HCEC 1CT (cell line): ENCODE measurements at regions not wholly inside any gene's neighbourhood (a gene's known extent, or its start where the extent isn't known, plus 50 kb on each side); places are given as distances from the start of the nearest gene placed in this dataset.
A peak's percentile ranks its signal among the peaks of the same experiment; 100 is the strongest.

Experiments
- DNase-seq: peaks from one replicate; pipeline ENCODE4 v3.0.0-alpha.2; 2017

DNA sequence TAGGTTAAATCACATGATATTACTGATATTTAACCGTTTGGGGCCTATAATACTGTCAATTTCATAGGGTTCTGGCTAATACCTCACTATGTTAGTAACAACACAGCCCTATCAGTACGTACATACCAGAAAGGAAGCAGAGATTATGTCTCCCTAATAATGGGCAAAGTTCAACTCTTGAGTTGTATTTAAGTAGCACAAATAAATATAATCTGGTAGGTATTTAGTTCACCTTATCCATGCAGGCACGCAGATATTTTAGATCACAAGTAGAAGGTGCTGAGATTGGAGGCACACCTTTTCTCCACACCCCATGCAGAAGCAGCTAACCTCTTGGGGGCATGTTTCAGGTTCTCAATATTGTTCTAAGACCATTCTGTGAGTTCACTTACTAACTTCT, 118.9 kb downstream of the IRS1 start:
- DNase-seq, result no peak

DNA sequence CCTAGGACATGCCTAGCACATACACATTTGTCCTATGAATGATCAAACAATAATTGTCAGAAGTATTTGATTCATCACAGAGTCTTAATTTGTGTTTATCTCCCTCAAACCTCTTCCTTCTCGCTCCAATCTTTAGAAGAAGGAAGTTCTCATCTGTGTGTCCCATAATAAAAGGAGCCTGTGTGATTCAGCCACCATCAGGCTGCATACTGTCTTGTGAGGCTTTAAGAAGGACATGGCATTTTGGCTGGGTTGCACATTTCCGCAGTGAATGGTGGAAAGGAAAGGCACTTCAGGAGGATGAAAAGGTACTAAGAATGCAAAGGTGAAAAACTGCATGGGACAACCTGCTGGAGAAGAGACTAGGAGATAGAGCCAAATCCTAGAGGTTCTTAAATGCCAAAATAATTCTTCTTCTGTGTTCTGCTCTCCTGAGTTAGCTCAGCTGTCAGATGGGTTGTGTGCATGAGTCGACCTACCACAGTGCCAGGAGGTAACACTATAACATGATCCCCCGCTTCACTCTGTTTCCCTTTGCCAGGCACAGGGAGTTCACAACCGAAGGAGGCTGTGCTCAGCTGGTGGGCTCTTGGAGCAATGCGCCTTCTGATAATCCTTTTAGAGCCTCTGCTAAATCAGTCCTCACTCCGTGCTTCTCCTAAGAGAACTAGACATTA, 120.1 kb downstream of the IRS1 start:
- no peak for DNase-seq

DNA sequence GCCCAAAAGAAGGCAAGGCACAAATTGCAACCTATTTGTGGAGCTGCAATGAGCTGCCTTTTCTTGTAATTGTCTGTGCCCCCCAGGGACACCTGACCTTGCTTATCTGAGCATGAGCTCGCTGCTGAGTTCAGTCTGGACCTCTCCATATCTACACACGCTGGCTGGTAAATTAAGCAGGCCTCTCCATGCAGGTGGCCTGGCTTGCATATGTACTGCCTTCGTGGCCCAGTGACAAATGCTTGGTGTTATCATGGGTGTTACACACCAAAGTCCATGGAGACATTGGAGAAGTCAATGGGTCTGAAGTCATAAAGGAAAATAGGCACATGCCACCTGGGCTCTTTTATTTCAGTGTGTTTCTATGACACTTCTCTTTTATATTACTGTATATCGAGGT, 121.2 kb downstream of the IRS1 start:
- no peak for DNase-seq

DNA sequence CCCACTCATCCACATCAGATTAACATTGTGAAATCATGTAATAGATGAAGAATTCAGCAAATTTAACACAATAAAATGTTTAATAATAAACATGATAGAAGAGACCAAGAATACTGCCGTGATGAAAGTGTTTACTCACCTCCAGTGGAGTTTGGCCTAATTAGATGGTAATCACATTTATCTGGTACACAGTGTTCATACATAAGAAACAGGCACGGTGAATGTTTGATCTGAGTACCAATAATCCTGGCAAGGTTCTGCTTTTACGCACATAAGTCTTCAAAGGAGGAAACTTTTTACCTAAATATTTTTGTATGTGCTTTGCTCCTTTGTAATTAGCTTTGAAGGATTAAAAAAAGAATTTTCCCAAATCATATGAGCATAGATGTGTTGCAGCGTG, 122.5 kb downstream of the IRS1 start:
- no peak for DNase-seq

DNA sequence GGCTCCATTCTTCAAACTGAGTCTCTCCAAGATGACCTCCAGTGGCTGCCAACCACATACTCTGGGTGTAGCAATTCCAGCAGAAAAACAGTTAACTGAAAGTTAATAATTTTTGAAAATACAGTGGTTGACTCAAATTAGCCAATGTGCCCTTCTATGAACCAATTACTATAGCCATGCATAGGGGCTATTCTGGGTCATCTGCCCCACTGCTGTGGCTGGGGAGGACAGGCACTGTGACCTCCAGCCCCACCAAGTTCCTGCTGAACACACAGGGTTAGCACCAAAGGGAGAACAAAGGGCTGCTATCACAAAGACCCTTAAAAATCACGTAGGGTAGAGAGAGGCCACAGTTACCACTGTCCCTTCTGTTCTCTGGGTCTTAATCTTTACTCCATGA, 123.0 kb downstream of the IRS1 start:
- DNase-seq, result no peak

DNA sequence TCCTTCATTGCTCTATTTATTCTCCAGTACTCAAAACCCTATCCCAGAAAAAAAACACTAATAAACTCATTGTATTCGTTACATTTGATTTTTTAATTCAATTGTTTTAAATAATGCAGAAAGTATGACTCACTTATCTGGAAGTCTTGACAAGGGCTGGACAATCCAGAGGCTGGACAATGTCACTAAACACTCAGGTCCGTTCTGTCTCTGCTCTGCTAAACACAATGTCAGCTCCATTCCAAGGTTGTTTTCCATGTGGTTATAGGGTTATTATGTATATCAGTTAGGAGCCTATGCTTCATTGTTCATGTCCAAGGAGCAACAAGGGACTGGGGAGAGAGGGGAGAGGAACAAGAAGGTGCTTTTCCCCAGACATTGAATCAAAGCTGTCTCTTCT, 125.5 kb downstream of the IRS1 start:
- no peak for DNase-seq

DNA sequence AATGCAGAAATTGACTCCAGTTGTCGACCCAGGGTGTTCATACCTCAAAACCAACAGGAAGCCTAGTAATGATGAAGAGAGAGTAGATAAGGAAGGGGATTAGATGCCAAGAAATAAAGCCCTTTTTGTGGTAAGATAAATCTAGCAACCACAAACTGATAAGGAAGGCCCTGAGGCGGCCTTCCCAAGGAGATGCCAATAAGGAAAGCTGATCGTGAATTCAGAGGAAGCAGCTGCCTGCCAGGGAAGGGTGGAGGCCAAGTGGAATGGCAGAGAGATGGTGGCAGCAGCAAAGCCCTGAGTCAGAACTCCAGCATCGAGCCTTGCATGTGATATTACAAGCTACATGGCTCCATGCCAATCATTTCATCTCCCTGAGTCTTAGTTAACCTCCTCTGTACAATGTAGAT, 126.3 kb downstream of the IRS1 start:
- DNase-seq, result peak; percentile 77

DNA sequence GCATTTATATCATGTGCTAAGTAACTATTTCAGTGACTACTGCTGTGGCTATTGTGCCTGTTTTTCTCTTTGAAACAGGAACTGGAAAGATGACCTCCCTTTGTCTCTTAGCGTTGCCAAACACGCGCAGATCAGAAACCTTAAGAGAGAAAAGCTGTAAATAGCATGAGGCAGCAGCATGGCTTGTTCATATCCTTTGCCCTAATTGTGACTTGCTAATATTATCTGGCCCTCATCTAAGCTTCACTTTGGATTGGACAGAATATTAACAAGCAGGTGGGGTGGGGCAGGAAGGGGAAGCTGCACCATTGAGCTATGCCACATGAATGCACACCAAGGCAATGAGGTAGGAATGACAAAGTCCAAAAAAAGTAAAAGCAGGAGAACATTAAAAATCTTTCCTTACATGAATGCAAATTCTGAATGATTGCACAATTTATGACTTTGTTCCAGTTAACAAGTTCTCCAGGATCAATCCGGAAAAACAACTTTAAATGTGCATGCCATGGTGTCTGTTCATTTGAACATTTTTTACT, 128.4 kb downstream of the IRS1 start:
- no peak for DNase-seq

DNA sequence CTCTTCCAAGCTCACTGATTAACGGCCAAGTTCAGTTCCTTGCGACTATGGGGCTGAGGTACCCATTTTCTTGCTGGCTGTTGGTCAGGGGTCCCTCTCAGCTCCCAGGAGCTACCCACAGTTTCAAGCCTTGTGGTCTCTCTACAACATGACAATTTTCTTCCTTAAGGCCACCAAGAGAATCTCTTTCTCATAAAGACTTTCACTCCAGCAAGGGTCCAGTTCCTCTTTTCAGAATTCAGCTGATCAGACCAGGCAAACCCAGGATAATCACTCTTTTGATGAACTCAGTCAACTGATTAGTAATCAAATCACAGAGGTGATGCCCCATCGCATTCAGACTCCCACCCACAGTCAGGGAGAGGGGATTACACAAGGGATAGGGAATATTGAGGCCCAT, 129.7 kb downstream of the IRS1 start:
- no peak for DNase-seq

DNA sequence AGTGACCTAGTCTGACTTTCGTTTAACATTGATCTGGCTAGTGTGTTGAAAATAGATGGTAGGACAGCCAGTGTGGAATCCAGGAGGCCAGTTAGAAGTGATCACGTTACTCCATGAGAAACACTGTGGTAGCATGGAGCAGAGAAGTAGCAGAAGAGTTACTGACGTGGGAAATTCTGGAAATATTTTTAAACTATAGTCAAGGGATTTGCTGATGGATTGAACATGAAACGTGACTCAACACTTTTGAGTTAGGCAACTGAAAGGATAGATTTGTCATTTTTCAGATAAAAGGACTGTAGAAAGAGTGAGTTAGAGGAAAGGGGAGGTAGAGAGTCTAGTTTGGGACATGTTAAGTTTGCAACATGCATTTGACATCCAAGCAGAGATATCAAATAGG, 130.4 kb downstream of the IRS1 start:
- DNase-seq, result no peak

DNA sequence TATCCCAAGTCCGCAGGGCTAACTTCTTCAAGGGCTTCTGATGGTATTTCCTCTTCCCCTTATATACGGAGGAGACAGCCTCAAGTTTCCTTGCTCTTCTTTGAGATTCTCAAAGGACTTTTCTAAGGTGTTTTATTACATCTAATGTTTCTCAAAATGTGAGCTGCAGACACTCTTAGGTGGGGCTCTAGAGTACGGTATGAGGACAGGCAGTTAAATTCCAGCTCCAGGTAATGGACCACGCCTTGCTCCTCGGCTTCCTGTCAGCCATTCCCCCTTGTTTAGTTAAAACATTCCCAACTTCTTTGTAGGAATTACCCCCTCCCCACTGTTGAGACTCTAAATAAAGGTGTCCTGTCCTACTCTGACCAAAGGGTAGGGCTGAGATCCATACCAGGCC, 131.9 kb downstream of the IRS1 start:
- no peak for DNase-seq

DNA sequence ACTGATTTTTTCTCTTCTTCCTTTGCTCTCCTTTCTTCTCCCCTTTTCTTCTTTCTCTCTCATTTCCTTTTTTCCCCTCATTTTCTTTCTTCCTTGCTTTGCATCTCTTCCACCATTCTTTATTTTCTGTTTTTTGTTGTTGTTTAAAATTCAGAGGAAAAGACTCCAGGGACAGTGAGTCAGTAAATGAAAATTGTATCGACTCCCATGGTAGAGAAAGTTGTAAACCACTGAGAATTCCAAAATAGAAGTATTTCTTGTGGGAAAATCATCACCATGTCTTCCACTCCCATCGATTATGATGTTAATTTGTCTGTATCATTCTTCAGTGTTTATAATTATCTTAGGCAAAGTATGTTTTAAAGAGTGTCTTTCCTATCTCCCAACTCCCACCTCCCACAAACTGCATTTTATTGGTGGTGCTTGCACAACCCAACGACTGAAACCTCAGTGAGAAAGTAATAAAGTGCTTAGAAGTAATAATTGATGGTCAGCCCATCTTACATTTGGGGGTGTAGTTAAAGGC, 134.3 kb downstream of the IRS1 start:
- DNase-seq, result no peak

DNA sequence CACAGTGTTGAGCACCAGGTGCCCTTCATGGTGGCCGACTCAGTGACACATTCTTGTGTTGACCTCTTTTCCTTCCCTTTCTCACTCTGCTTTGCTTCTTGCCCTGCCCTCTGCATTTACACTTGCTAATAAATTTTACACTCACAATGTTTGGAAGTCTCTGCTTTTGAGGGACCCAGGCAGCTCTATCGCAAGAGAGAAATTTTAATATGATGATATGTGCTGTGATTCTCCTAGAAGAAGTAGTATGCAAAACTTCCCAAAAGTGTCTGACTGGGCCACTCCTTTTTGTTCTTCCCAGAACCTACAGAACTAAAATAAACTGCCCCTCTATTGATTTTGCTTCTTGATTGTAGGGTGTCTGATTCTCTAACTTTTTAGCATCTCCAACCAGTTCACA, 135.0 kb downstream of the IRS1 start:
- no peak for DNase-seq

DNA sequence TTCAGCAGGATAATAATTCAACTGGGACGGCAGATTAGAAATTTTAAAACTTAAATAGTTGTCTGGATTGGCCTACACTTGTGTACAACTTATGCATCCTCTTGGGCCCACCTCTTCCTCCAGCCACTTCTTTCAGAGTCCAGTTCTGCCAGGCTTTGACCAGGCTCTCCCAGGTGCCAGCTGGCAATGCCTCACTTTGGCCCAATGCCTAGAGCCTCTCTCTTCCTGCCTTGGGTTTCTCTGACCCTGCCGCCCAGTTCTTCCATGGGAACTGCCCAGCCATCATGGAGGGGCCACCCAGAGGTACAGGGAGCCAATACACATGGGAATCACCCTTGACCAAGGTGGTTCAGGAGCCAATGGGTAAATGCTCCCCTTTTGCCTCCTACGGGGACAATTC, 135.5 kb downstream of the IRS1 start:
- DNase-seq, result no peak

DNA sequence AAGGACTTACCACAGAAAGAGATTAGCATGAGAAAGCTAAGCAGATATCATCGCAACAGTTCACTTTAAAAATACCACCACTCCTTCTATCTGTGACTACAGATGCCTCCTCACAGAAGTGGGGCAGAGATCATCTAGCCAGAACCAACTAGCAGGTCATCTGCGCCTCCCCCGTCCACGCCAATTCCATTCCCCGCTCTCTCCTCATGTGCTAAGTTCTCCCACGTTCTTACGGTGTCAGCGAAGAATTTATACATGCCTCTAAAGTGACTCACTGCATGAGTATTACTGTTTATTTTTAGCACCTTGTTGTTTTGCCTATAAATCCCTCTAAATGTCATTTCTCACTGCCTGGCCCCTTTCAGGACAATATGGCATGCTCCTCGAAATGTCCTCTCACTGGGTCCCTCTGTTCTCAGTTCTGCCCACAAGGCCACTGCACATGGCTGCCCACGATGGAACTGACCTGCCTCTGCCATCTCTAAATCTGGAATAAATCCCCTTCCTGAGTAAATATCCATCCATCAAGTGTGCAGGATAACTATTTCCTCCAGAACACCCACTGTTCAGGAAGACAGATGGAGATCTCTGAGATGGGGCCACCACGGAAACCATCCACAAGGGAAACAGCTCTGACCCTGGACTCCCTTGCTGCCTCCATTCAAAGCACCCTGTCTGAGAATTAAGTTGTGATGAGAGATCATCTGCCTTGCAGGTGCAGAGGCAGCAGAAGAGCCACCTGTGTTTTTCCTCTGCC, 137.7 kb downstream of the IRS1 start:
- peak; percentile 99 for DNase-seq

DNA sequence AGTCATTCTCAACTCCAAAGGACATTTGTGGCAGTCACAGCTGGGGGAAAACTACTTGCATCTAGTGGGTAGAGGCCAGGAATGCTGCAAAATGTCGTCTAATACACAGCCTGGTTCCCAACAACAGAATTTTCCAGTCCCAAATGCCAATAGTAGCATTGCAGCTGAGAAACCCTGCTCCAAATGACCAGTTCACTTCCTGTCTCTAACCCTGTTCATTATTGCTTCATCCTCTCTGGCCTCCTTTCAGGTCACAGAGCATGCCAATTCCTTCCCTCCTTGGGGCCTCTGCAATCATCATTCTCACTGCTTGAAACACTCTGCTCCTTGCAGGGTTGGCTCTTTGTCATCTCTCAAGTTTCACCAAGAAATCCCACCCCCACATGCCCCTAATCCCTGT, 139.1 kb downstream of the IRS1 start:
- DNase-seq, result peak; percentile 95

DNA sequence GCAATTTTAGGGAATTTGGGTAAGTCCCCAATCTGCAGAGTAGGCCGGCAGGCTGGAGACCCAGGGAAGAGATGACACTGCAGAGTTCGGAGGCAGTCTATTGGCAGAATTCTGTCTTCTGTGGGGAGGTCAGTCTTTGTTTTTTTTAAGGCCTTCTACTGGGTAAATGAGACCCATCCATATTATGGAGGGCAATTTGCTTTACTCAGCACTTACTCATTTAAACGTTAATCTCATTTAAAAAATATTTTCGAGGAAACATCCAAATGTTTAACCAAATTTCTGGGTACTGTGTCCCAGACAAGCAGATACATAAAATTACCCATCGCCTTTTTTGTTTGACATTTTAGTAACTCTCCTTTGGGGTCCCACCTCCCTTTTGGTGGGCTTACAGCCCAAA, 139.5 kb downstream of the IRS1 start:
- DNase-seq, result no peak

DNA sequence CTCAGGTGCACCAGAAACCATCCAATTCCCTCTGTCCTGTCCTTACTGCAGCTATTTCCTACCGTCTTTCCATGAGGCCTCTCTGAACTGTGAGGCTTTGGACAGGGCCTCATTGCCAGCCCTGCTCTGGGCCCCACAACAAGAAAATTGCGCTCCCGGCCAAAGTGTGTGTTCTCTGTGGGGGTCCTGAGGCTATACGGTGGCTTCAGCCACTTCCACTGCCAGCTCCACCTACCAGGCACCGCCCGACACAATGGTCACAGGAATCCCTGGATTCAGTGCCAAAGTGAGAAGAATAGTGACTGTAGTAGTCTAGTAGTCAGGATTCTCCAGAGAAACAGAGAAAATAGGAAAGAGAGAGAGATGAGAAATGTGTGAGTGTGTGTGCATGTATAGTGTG, 140.2 kb downstream of the IRS1 start:
- no peak for DNase-seq

DNA sequence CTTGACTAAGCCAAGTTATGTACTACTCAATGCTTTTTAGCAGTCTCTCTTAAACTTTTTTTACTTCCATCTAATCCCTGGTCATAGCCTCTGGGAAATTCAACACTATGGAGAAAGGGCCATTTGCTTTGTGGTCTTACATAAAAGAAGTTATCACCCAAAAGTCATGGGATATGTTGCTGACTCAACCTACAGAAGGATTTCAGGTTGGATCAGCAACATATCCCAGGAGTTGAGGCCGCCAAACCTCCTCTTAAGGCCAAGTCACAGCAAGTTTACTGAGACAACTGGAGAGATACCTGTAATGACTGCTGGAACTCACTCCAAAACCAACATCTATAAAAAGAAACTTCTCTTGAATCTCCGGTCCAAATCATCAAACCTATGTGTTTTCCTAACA, 141.1 kb downstream of the IRS1 start:
- DNase-seq, result no peak

DNA sequence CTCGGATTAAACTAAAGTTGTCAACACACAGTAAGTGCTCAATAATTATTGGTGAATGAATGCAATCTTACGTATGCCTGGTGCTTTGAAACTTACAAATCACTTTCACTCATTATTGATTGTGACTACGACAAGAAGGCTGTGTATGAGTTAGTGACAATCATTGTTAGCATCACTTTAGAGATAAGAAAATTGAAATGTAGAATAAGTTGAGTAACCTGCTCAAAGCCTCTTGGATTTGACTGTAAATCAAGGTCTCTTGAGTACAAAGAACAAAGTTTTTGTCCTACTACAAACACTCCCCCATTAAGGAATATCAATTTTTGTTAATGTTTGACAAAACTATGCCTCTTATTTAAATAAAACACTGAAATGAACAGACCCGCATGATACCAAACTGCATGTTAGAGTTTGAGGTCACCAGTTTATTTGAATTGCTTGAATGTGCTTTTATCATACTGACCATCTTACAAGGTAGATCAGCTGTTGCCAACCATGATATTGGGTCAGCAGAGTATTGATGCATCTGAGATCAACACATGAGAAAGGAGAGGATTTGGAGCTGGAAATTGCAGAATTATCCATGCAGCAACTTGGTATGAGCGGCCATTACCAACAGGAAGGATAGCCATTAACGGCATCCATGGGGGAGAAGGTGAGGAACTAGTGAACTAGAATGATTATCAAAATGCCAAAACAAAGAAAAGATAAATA, 142.1 kb downstream of the IRS1 start:
- DNase-seq, result no peak

DNA sequence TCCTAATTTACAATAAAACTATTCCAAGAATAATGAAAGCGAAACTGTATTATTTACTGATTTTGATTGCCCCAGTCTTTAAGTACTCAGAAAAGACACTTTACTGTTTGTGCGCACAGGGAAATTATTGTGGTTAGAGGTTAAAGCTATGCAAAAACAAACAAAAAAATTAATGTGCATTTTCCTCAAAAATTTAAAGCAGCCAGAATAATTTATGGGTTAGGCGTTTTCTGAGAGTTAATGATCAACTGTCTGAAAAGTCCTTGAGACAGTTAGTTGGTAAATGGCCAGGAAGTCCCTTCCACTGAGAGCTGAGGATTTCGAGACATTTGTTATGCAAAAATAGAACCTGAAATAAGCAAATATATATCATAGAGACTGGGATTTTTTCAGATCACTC, 143.3 kb downstream of the IRS1 start:
- no peak for DNase-seq

DNA sequence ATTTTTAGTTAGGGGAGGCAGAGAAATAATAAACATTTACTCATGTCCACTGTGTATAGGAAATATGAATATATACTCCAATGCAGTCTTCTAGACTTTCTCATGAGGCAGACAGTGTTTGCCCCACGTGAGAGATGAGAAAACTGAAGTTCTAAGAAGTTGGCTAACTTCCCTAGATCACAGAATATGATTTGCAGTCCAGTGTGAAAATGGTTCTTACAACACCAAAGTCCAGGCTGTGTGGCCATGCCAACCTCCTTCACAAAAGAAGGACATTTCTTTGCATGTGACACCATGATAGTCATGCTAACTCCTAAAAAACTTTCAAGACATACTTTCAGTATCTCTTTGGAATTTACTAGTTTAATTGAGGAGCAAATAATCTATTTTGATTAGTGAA, 143.7 kb downstream of the IRS1 start:
- DNase-seq, result peak; percentile 43

DNA sequence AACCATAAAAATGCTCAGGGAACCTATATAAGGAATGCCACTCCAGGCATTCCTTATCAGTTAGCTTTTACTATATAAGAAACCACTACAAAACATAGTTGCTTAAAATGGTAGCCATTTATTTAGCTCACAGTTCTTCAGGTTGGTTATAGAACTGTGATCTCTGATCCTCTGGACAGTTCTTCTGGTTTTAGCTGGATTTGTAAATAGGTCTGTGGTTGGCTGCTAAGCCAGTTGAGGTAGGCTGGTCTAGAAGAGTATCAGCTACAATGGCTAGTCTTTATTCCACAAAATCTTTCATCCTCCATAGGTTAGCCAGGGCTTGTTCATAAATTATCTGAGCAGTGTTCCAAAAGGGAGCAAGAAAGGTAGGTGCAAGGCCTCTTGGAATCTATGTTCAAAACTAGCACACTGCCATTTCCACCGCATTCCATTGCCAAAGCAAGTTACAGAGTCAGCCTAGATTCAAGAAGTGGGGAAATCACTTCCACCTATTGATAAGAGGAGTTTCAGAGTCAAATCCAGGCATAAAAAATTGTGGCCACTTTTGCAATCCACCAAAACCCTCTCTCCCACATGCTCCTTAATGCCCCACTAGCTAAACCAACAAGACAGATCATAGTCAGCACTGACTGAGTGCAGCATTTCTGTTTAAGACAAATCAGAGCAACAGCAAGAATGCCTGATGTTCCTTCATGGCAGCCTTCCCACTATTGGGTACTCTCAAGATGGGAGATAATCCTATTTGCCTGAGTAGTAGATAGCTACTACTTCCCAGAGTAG, 146.4 kb downstream of the IRS1 start:
- no peak for DNase-seq
